ENCODE measurements at regions not wholly inside any gene's neighbourhood (a gene's known extent, or its start where the extent isn't known, plus 50 kb on each side); places are given as distances from the start of the nearest gene placed in this dataset.

DNA sequence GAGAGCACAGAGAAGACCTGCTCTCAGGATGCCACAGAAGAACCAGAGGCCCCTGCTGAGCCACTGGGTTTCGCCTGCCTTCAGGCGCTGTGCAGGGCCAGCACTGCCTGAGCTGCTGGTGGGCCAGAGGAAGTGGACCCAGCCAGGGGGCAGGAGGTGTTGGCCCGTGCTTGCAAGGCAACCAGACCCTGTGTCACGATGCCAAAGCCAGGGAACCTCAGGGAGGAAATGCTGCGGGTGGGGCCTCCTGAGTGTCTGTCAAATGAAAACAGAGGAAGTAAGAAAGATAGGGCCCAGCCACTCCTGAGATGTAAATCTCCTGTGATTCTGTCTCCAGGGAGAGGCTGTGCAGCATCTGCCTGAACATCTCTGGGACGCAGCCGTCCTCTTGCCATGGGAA, 58.1 kb upstream of the ADORA2B start:
- H3K9ac ChIP-seq (replicated peaks; ENCODE audit: extremely low read depth, insufficient read depth, low read length): no peak overlapping the region
- dilution Hi-C loops (cut with MboI; ENCODE audit: extremely low pct_ligation_motif_present, low sequenced_read_pairs): no loop called here
- POLR2A ChIA-PET: no interaction called here
- H3K4me1 ChIP-seq (ENCODE audit: control insufficient read depth, extremely low read depth, insufficient read depth, low read length): no peaks in the 10 kb centered on the region
- no peaks in the 10 kb centered on the region for H3K79me2 ChIP-seq (ENCODE audit: control insufficient read depth, insufficient read depth, low read length)
- CTCF ChIA-PET: no interaction called here
- TF ChIP-seq POLR2AphosphoS5 (IDR thresholded peaks at IDR 0.05; ENCODE audit: insufficient read depth, low read depth, low read length) (no peak), POLR2A (IDR thresholded peaks at IDR 0.05; ENCODE audit: low read depth, low read length) (no peak), EZH2 (IDR thresholded peaks at IDR 0.05; ENCODE audit: borderline replicate concordance, low read depth, low read length, severe bottlenecking) (no peak), GATA2 (IDR thresholded peaks at IDR 0.05; ENCODE audit: insufficient read depth, insufficient read length, low read depth, low read length) (no peak), MYC (IDR thresholded peaks at IDR 0.05; ENCODE audit: low read depth, low read length) (no peak)
- H3K9me3 ChIP-seq (replicated peaks; ENCODE audit: control insufficient read depth, insufficient read depth, low read length): no peaks in the 10 kb centered on the region
- DNase-seq (ENCODE audit: low read depth, low spot score): no peak
- intact Hi-C loops (cut with micrococcal nuclease): no loop called here
- H3K9me1 ChIP-seq (replicated peaks; ENCODE audit: control insufficient read depth, extremely low read depth, insufficient read depth, low read length): no peaks in the 10 kb centered on the region
- H3K27ac ChIP-seq (ENCODE audit: insufficient read depth, low read depth, low read length): no peak overlapping the region
- no peak overlapping the region for H3K4me3 ChIP-seq (replicated peaks in 1 of 3; ENCODE audit: insufficient read depth in 1 of 3, low read depth in 1 of 3, low read length in 3 of 3)
- H3K4me2 ChIP-seq (ENCODE audit: insufficient read depth, low read length): no peak overlapping the region
- no peak overlapping the region for H2AFZ ChIP-seq (ENCODE audit: low read depth, low read length)
- H4K20me1 ChIP-seq (replicated peaks; ENCODE audit: control insufficient read depth, extremely low read depth, insufficient read depth, low read length): no peaks in the 10 kb centered on the region
- FAIRE-seq: no peak
- BruUV-seq (replicated peaks): no TSS peak
- peaks cover 0 to 2% of the 10 kb centered on the region in 2 experiments for H3K27me3 ChIP-seq (ENCODE audit: control insufficient read depth in 2 of 2, insufficient read depth in 2 of 2, low read length in 2 of 2)
- no peaks in the 10 kb centered on the region for H3K36me3 ChIP-seq (ENCODE audit: control insufficient read depth in 2 of 2, extremely low read depth in 1 of 2, insufficient read depth in 2 of 2, low read length in 2 of 2)

DNA sequence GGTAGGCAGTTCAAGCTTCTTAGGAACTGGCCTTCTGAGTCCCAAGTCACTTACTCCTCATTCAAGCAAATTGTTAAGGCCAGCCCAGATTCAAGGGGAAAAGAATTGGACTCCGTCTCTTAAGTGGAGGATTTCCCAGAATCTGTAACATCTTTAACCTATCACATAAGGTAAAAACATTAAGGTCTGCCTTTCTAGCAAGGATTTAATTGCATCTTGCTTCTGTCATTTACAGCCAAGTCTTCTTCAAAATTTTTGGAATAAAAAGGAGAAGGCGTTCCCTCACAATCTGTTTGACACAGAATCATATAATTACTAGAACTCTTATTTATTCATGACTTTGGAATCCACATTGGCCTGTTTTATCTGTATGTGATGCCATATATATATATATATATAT, 56.5 kb upstream of the ADORA2B start:
- H3K4me2 ChIP-seq (ENCODE audit: insufficient read depth, low read length): no peak overlapping the region
- dilution Hi-C loops (cut with MboI; ENCODE audit: extremely low pct_ligation_motif_present, low sequenced_read_pairs): no loop called here
- CTCF ChIA-PET: no interaction called here

More for the DNA sequence above, 56.5 kb upstream of the ADORA2B start:
- intact Hi-C loops (cut with micrococcal nuclease): no loop called here
- no peak overlapping the region for H3K9ac ChIP-seq (replicated peaks; ENCODE audit: extremely low read depth, insufficient read depth, low read length)
- H3K9me1 ChIP-seq (replicated peaks; ENCODE audit: control insufficient read depth, extremely low read depth, insufficient read depth, low read length): no peaks in the 10 kb centered on the region
- no peaks in the 10 kb centered on the region for H3K27me3 ChIP-seq (ENCODE audit: control insufficient read depth in 2 of 2, insufficient read depth in 2 of 2, low read length in 2 of 2)
- H3K27ac ChIP-seq (ENCODE audit: insufficient read depth, low read depth, low read length): no peak overlapping the region
- BruUV-seq (replicated peaks): no TSS peak
- H3K79me2 ChIP-seq (ENCODE audit: control insufficient read depth, insufficient read depth, low read length): no peaks in the 10 kb centered on the region
- POLR2A ChIA-PET: no interaction called here
- DNase-seq (ENCODE audit: low read depth, low spot score) (no peak), FAIRE-seq (no peak)
- H2AFZ ChIP-seq (ENCODE audit: low read depth, low read length): no peak overlapping the region
- TF ChIP-seq EZH2 (IDR thresholded peaks at IDR 0.05; ENCODE audit: borderline replicate concordance, low read depth, low read length, severe bottlenecking) (no peak), GATA2 (IDR thresholded peaks at IDR 0.05; ENCODE audit: insufficient read depth, insufficient read length, low read depth, low read length) (no peak), JUN (IDR thresholded peaks at IDR 0.05; ENCODE audit: borderline replicate concordance, insufficient read depth, insufficient read length, low read depth) (no peak), MAX (IDR thresholded peaks at IDR 0.05; ENCODE audit: insufficient read depth, insufficient read length) (no peak), FOS (IDR thresholded peaks at IDR 0.05; ENCODE audit: borderline replicate concordance, insufficient read depth, low read length) (no peak), POLR2A (IDR thresholded peaks at IDR 0.05; ENCODE audit: low read depth, low read length) (no peak), CTCF (IDR thresholded peaks at IDR 0.05; ENCODE audit: extremely low read depth in 1 of 2, insufficient read depth in 1 of 2, low read depth in 1 of 2, low read length in 2 of 2) (no peak), MYC (IDR thresholded peaks at IDR 0.05; ENCODE audit: low read depth, low read length) (no peak), POLR2AphosphoS5 (IDR thresholded peaks at IDR 0.05; ENCODE audit: insufficient read depth, low read depth, low read length) (no peak)
- H3K4me1 ChIP-seq (ENCODE audit: control insufficient read depth, extremely low read depth, insufficient read depth, low read length): peaks cover 5% of the 10 kb centered on the region
- H3K9me3 ChIP-seq (replicated peaks; ENCODE audit: control insufficient read depth, insufficient read depth, low read length): no peaks in the 10 kb centered on the region
- no peaks in the 10 kb centered on the region for H4K20me1 ChIP-seq (replicated peaks; ENCODE audit: control insufficient read depth, extremely low read depth, insufficient read depth, low read length)
- H3K4me3 ChIP-seq (replicated peaks in 1 of 3; ENCODE audit: insufficient read depth in 1 of 3, low read depth in 1 of 3, low read length in 3 of 3): no peak overlapping the region
- no peaks in the 10 kb centered on the region for H3K36me3 ChIP-seq (ENCODE audit: control insufficient read depth in 2 of 2, extremely low read depth in 1 of 2, insufficient read depth in 2 of 2, low read length in 2 of 2)
